ENCODE measurements at regions not wholly inside any gene's neighbourhood (a gene's known extent, or its start where the extent isn't known, plus 50 kb on each side); places are given as distances from the start of the nearest gene placed in this dataset.

DNA sequence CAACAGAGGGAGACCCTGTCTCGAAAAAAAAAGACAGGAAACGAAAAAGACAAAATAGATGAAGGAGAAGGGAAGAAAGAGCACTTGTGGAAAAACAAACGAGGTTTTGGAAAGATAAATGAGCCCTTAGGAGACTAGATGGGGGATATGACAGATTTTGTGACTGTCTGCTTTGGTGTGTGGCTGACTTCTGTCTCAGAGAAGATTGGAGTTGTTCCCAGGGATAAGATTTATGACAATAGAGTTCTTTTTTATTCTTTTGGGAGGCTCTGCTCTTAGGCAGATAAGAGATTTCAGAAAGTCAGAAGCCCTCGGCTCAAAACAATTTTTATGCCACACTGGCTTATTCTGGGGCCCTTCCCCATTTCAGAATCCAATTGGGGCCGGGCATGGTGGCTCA lies 73.9 kb upstream of the ATF7IP2 start:
- intact Hi-C loops (cut with DNase I, micrococcal nuclease), result no loop called here

DNA sequence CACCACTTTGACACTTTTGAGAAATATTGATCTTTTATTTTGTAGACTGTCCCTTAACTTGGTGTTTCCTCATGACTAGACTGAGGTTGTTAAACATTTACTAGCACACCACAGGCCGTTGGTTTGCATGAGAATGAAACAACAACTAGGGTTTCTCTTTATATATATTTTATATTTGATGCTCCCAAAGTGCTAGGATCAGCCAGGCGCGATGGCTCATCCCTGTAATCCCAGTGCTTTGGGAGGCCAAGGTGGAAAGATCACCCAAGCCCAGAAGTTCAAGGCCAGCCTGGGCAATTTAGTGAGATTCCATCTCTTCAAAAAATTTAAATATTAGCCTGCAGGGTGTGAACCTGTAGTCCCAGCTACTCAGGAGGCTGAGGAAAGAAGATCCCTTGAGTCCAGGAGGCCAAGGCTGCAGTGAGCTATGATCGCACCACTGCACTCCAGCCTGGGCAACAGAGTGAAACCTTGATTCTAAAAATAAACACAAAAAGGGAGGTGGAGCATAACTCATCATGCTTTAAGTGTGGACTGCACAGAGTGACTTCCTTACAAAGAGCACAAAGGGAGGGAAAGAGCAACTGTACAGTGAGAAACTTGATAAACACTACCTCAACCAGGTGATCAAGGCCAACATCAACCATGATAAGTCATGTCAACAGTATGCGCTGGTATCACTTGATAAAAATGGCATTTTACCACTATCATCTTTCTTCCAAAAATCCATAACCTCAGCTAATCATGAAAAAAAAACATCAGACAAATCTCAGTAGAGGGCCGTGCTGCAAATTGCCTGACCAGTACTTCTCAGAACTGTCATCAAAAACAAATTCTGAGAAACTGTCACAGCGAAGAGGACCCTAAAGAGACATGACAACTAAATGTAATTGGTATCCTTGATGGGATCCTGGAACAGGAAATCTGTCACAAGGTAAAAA lies 72.8 kb upstream of the ATF7IP2 start:
- Histone ChIP-seq H3K4me1 (ENCODE audit: low read depth) (no peaks in the 10 kb centered on the region), H3K36me3 (ENCODE audit: low read depth) (no peaks in the 10 kb centered on the region), H3K9me3 (no peaks in the 10 kb centered on the region), H3K4me3 (no peak overlapping the region)
- intact Hi-C loops (cut with DNase I, micrococcal nuclease), result no loop called here
- ATAC-seq (peak; percentile 8), DNase-seq (no peak)
- TF ChIP-seq, protein P1, sequence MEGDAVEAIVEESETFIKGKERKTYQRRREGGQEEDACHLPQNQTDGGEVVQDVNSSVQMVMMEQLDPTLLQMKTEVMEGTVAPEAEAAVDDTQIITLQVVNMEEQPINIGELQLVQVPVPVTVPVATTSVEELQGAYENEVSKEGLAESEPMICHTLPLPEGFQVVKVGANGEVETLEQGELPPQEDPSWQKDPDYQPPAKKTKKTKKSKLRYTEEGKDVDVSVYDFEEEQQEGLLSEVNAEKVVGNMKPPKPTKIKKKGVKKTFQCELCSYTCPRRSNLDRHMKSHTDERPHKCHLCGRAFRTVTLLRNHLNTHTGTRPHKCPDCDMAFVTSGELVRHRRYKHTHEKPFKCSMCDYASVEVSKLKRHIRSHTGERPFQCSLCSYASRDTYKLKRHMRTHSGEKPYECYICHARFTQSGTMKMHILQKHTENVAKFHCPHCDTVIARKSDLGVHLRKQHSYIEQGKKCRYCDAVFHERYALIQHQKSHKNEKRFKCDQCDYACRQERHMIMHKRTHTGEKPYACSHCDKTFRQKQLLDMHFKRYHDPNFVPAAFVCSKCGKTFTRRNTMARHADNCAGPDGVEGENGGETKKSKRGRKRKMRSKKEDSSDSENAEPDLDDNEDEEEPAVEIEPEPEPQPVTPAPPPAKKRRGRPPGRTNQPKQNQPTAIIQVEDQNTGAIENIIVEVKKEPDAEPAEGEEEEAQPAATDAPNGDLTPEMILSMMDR (IDR thresholded peaks at IDR 0.05), result no peak

More for the DNA sequence above, 73.9 kb upstream of the ATF7IP2 start:
- Histone ChIP-seq H3K4me1 (ENCODE audit: low read depth) (no peaks in the 10 kb centered on the region), H3K9me3 (no peaks in the 10 kb centered on the region), H3K36me3 (ENCODE audit: low read depth) (no peaks in the 10 kb centered on the region), H3K4me3 (no peak overlapping the region)
- ATAC-seq, result no peak
- DNase-seq, result no peak
- TF ChIP-seq, protein P1 (IDR thresholded peaks at IDR 0.05), result no peak

GRCh38 chr16:10314317-10314716 lies 71.5 kb upstream of the ATF7IP2 start:
- ATAC-seq, result no peak
- DNase-seq, result no peak
- intact Hi-C loops (cut with DNase I, micrococcal nuclease), result no loop called here
- TF ChIP-seq, protein P1 (IDR thresholded peaks at IDR 0.05), result no peak
- H3K4me1 ChIP-seq (ENCODE audit: low read depth), result no peaks in the 10 kb centered on the region
- no peaks in the 10 kb centered on the region for H3K36me3 ChIP-seq (ENCODE audit: low read depth)
- no peaks in the 10 kb centered on the region for H3K9me3 ChIP-seq
- H3K4me3 ChIP-seq, result no peak overlapping the region

DNA sequence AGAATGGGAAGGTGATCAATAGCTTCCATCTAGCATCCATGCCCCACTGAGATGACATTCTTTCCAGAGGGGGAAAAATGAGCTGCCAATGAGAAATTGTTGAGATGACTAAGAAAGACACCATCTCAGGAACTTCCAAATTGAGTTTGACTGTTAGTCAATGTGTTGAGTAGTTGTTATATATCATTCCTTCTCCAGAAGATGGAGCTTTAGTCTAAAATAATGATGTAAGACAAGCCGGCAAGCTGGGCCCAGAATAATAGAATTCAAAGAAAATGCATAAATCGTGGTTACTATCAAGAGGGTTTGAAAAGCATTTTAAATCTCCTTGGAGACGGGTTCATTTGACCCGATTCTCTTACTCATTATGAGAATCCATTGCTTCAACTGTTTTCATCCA lies 71.0 kb upstream of the ATF7IP2 start:
- Histone ChIP-seq H3K4me3 (no peak overlapping the region), H3K36me3 (ENCODE audit: low read depth) (no peaks in the 10 kb centered on the region), H3K4me1 (ENCODE audit: low read depth) (no peaks in the 10 kb centered on the region), H3K9me3 (no peaks in the 10 kb centered on the region)
- intact Hi-C loops (cut with DNase I, micrococcal nuclease), result no loop called here
- DNase-seq (no peak), ATAC-seq (no peak)
- TF ChIP-seq, protein P1 (IDR thresholded peaks at IDR 0.05), result no peak

DNA sequence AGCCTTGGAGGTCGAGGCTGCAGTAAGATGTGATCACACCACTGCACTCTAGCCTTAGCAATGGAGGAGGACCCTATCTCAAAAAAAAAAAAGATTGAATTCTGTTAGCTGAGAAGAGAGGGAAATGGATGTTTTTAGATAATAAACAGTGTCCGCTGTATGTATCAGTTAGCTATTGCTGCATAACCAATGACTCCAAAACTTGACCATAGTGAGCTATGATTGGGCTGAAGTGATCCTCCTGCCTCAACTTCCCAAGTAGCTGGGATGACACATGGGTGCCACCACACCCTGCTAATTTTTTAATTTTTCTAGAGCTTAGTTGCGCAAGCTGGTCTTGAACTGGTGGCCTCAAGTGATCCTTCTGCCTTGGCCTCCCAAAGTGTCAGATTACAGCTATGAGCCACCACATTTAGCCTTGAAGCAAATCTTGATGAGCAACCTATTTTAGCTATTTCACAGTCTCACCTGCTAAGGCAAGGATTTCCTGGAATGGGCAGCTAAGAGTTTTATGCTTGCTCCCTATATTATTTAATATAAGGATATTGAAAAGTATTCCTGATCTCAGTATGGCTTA lies 68.3 kb upstream of the ATF7IP2 start:
- ATAC-seq (no peak), DNase-seq (no peak)
- H3K4me1 ChIP-seq (ENCODE audit: low read depth), result no peaks in the 10 kb centered on the region
- TF ChIP-seq, protein P1 (IDR thresholded peaks at IDR 0.05), result no peak
- no peaks in the 10 kb centered on the region for H3K9me3 ChIP-seq
- intact Hi-C loops (cut with DNase I, micrococcal nuclease), result no loop called here
- no peak overlapping the region for H3K4me3 ChIP-seq
- no peaks in the 10 kb centered on the region for H3K36me3 ChIP-seq (ENCODE audit: low read depth)

Measured in mucosa of descending colon (tissue), 3 donors.